ENCODE measurements at regions not wholly inside any gene's neighbourhood (a gene's known extent, or its start where the extent isn't known, plus 50 kb on each side); places are given as distances from the start of the nearest gene placed in this dataset.

- TF ChIP-seq POLR2A (IDR thresholded peaks at IDR 0.05), result no peak
- TF ChIP-seq, protein P1, sequence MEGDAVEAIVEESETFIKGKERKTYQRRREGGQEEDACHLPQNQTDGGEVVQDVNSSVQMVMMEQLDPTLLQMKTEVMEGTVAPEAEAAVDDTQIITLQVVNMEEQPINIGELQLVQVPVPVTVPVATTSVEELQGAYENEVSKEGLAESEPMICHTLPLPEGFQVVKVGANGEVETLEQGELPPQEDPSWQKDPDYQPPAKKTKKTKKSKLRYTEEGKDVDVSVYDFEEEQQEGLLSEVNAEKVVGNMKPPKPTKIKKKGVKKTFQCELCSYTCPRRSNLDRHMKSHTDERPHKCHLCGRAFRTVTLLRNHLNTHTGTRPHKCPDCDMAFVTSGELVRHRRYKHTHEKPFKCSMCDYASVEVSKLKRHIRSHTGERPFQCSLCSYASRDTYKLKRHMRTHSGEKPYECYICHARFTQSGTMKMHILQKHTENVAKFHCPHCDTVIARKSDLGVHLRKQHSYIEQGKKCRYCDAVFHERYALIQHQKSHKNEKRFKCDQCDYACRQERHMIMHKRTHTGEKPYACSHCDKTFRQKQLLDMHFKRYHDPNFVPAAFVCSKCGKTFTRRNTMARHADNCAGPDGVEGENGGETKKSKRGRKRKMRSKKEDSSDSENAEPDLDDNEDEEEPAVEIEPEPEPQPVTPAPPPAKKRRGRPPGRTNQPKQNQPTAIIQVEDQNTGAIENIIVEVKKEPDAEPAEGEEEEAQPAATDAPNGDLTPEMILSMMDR (IDR thresholded peaks at IDR 0.05), result no peak
Measured at GRCh38 chr13:40074338-40074737, 418.9 kb downstream of the COG6 start.
